HCT116 (cell line): ENCODE measurements at regions not wholly inside any gene's neighbourhood (a gene's known extent, or its start where the extent isn't known, plus 50 kb on each side); places are given as distances from the start of the nearest gene placed in this dataset.

Experiments used
- ATAC-seq: fragments of 200-7000 bp; cut with Tn5 transposase; 2 replicates; pipeline ENCODE4 v1.9.1; 2020; ENCODE audit warnings: mild to moderate bottlenecking, moderate library complexity
- BruUV-seq: library from RNA; stranded (reverse); fragments of 400-500 nt; replicated peaks from 2 replicates; lab custom pipeline; 2021; lab: Mats Ljungman, UMichigan
- CTCF ChIA-PET: fragments of 300-600 bp; sonication (Branson Sonifier 250); formaldehyde crosslinking; loops from one replicate; lab custom pipeline; 2021; ENCODE audit warnings: antibody characterized with exemption; lab: Charles Lee
- POLR2A ChIA-PET: fragments of 300-600, 350-600 bp; sonication (Branson Sonifier 250); formaldehyde crosslinking; loops from one replicate; lab custom pipeline; 2021; ENCODE audit warnings: antibody characterized with exemption; lab: Charles Lee
- RAD21 ChIA-PET, 2 experiments: fragments of 300-600 bp; sonication (Branson Sonifier 250); formaldehyde crosslinking; loops; one replicate each; lab custom pipeline; 2023; ENCODE audit warnings: low total read pairs in 2 of 2; ENCODE audit not compliant: uncharacterized antibody in 2 of 2, unreplicated experiment in 2 of 2, low non-redundant PET in 1 of 2; lab: Charles Lee
- DNase-seq: peaks from one replicate; pipeline ENCODE4 v3.0.0-alpha.2; 2010; ENCODE audit warnings: low read depth, low spot score
- H2AFZ ChIP-seq: fragments of 200-600 bp; shearing (Covaris generic), sonication (generic); 2 replicates; pipeline ENCODE4 v1.6.1; 2017; ENCODE audit warnings: low read depth, mixed run types, mixed read lengths, antibody characterized with exemption, low read length; ENCODE audit not compliant: poor library complexity, severe bottlenecking
- H3K27ac ChIP-seq: 2 replicates; pipeline ENCODE4 v1.5.1; 2012; ENCODE audit warnings: low read depth, low read length
- H3K27me3 ChIP-seq: fragments of 200-600 bp; sonication (generic); 2 replicates; pipeline ENCODE4 v1.6.1; 2016; ENCODE audit warnings: mixed run types, low read length, mixed read lengths; ENCODE audit not compliant: insufficient read depth
- H3K36me3 ChIP-seq, 2 experiments: fragments of 200-500 bp in 1 of 2; fragments of 200-600 bp in 1 of 2; sonication (Bioruptor generic) in 1 of 2; sonication (generic) in 1 of 2; 2 replicates each; pipeline versions ENCODE4 v1.5.1 to v1.6.1; 2014 to 2016; ENCODE audit warnings: low read length in 2 of 2, inconsistent platforms in 1 of 2, mixed read lengths in 1 of 2, mixed run types in 1 of 2; ENCODE audit not compliant: insufficient read depth in 2 of 2, control insufficient read depth in 1 of 2
- H3K4me1 ChIP-seq, 2 experiments: fragments of 200-600 bp in 1 of 2; sonication (generic) in 1 of 2; 2 replicates each; pipeline versions ENCODE4 v1.5.1 to v1.6.1; 2012 to 2017; ENCODE audit warnings: low read length in 2 of 2, inconsistent platforms in 1 of 2, mild to moderate bottlenecking in 1 of 2, mixed read lengths in 1 of 2, mixed run types in 1 of 2, moderate library complexity in 1 of 2; ENCODE audit not compliant: insufficient read depth in 2 of 2, control insufficient read depth in 1 of 2
- H3K4me2 ChIP-seq: fragments of 200-600 bp; sonication (generic); 2 replicates; pipeline ENCODE4 v1.6.1; 2017; ENCODE audit warnings: mixed run types, low read length, mixed read lengths
- H3K4me3 ChIP-seq, 2 experiments: fragments of 200-600 bp in 1 of 2; sonication (generic) in 1 of 2; replicated peaks in 1 of 2; 2 replicates each; pipeline ENCODE4 v1.5.1; 2011 to 2016; ENCODE audit warnings: low read length in 2 of 2, control low read depth in 1 of 2, low read depth in 1 of 2, mild to moderate bottlenecking in 1 of 2, mixed read lengths in 1 of 2, mixed run types in 1 of 2
- H3K79me2 ChIP-seq: fragments of 200-600 bp; sonication (generic); 2 replicates; pipeline ENCODE4 v1.6.1; 2017; ENCODE audit warnings: mild to moderate bottlenecking, mixed run types, low read length, moderate library complexity, mixed read lengths; ENCODE audit not compliant: insufficient read depth
- H3K9ac ChIP-seq: fragments of 200-600 bp; sonication (generic); 2 replicates; pipeline ENCODE4 v1.6.1; 2016; ENCODE audit warnings: low read length, mixed read lengths
- H3K9me2 ChIP-seq: fragments of 200-600 bp; sonication (generic), shearing (Covaris generic); 2 replicates; pipeline ENCODE4 v1.6.1; 2017; ENCODE audit warnings: mixed run types, mild to moderate bottlenecking, moderate library complexity; ENCODE audit not compliant: insufficient read depth
- H3K9me3 ChIP-seq, 2 experiments: fragments of 200-500 bp in 1 of 2; fragments of 200-600 bp in 1 of 2; sonication (Bioruptor generic) in 1 of 2; sonication (generic) in 1 of 2; 2 replicates each; pipeline ENCODE4 v1.6.1; 2014 to 2017; ENCODE audit warnings: low read length in 2 of 2, mixed read lengths in 2 of 2, inconsistent platforms in 1 of 2, low read depth in 1 of 2, mild to moderate bottlenecking in 1 of 2, mixed run types in 1 of 2, moderate library complexity in 1 of 2; ENCODE audit not compliant: control insufficient read depth in 1 of 2, insufficient read depth in 1 of 2
- H4K20me1 ChIP-seq: fragments of 200-600 bp; sonication (generic), shearing (Covaris generic); 2 replicates; pipeline ENCODE4 v1.6.1; 2017; ENCODE audit warnings: mixed run types, mild to moderate bottlenecking, moderate library complexity; ENCODE audit not compliant: insufficient read depth
- ATF3 ChIP-seq: IDR thresholded peaks from 2 replicates; pipeline ENCODE4 v1.6.1; 2012
- CBX3 ChIP-seq: IDR thresholded peaks from 2 replicates; pipeline ENCODE4 v1.6.1; 2012; ENCODE audit warnings: low read depth
- CEBPB ChIP-seq: IDR thresholded peaks from 2 replicates; pipeline ENCODE4 v1.6.1; 2012; ENCODE audit warnings: low read depth
- ELF1 ChIP-seq: IDR thresholded peaks from 2 replicates; pipeline ENCODE4 v1.6.1; 2012; ENCODE audit warnings: low read depth, borderline replicate concordance
- EZH2phosphoT487 ChIP-seq: fragments of 200-600 bp; IDR thresholded peaks from 2 replicates; pipeline ENCODE4 v1.6.1; 2018; ENCODE audit warnings: antibody characterized with exemption, borderline replicate concordance
- FOSL1 ChIP-seq: IDR thresholded peaks from 2 replicates; pipeline ENCODE4 v1.6.1; 2012; ENCODE audit warnings: low read depth
- JUND ChIP-seq: IDR thresholded peaks from 2 replicates; pipeline ENCODE4 v1.6.1; 2012
- MAX ChIP-seq: IDR thresholded peaks from 2 replicates; pipeline ENCODE4 v1.6.1; 2012
- POLR2A ChIP-seq: IDR thresholded peaks from 2 replicates; pipeline ENCODE4 v1.7.0; 2011; ENCODE audit warnings: borderline replicate concordance; ENCODE audit not compliant: insufficient read depth, insufficient read length; ENCODE audit errors: extremely low read depth
- POLR2AphosphoS5 ChIP-seq: IDR thresholded peaks from 2 replicates; pipeline ENCODE4 v1.6.1; 2011; ENCODE audit warnings: mild to moderate bottlenecking, low read depth, low read length, moderate library complexity
- SIN3A ChIP-seq: IDR thresholded peaks from 2 replicates; pipeline ENCODE4 v1.6.1; 2012; ENCODE audit warnings: low read depth
- SP1 ChIP-seq: IDR thresholded peaks from 2 replicates; pipeline ENCODE4 v1.6.1; 2012; ENCODE audit warnings: low read depth
- TCF7L2 ChIP-seq: IDR thresholded peaks from 2 replicates; pipeline ENCODE4 v1.7.0; 2011; ENCODE audit warnings: borderline replicate concordance, inconsistent platforms; ENCODE audit not compliant: insufficient read depth, insufficient read length; ENCODE audit errors: extremely low read depth
- YY1 ChIP-seq: IDR thresholded peaks from 2 replicates; pipeline ENCODE4 v1.6.1; 2011; ENCODE audit warnings: low read length, low read depth, moderate library complexity, mild to moderate bottlenecking; ENCODE audit not compliant: insufficient replicate concordance; ENCODE audit errors: extremely low read depth
- ZFX ChIP-seq: fragments of 450-650 bp; IDR thresholded peaks from 2 replicates; pipeline ENCODE4 v1.6.1; 2017
- ZNF274 ChIP-seq: fragments of 200-500 bp; sonication (Bioruptor generic); IDR thresholded peaks from 2 replicates; pipeline ENCODE4 v1.6.1; 2014; ENCODE audit warnings: mild to moderate bottlenecking, low read depth, low read length, inconsistent platforms
- intact Hi-C: fragments of 100-400 bp; cut with micrococcal nuclease; formaldehyde crosslinking; loops from 2 replicates; pipeline ENCODE4 v1.10.0; 2022

DNA sequence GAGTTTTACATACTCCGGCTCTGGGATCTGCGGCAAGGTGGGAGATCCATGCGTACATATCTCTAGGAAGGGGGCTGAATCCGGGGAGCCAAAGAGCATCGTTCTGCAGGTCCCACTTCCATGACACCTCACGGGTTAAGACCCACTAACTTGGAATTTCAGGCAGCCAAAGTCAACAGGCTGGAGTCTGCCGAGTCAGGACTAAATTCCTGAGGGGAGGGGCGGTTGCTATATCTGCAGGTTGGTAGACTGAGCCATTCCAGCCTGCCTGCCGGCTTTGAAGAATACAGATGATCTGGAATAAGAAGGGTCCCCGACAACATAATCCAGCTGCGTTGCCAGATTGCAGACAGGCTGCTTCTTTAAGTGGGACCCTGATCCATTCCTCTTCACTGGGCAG lies 65.4 kb upstream of the PEX5L start:
- Histone ChIP-seq H3K4me2 (no peak overlapping the region), H3K9me3 (no peaks in the 10 kb centered on the region), H3K9me2 (no peaks in the 10 kb centered on the region), H3K36me3 (no peaks in the 10 kb centered on the region), H3K27ac (no peak overlapping the region), H3K4me3 (no peak overlapping the region), H2AFZ (no peak overlapping the region), H4K20me1 (no peaks in the 10 kb centered on the region), H3K79me2 (no peaks in the 10 kb centered on the region), H3K27me3 (peaks cover 34% of the 10 kb centered on the region), H3K9ac (no peak overlapping the region), H3K4me1 (no peaks in the 10 kb centered on the region)
- intact Hi-C loops: no loop called here
- ChIA-PET RAD21 (no interaction called here), POLR2A (no interaction called here), CTCF (no interaction called here)
- DNase-seq: no peak
- no TSS peak for BruUV-seq
- ATAC-seq: no peak
- TF ChIP-seq ZNF274 (no peak), POLR2AphosphoS5 (no peak), ELF1 (no peak), CEBPB (no peak), ZFX (no peak), YY1 (no peak), SP1 (no peak), FOSL1 (no peak), SIN3A (no peak), POLR2A (no peak), JUND (no peak), TCF7L2 (no peak), MAX (no peak), CBX3 (no peak), EZH2phosphoT487 (no peak), ATF3 (no peak)
